ENCODE measurements at regions not wholly inside any gene's neighbourhood (a gene's known extent, or its start where the extent isn't known, plus 50 kb on each side); places are given as distances from the start of the nearest gene placed in this dataset.

- WGBS (ENCODE audit: insufficient coverage, low coverage, missing lambda C conversion rate): 0% methylated on average over 3 of the region's 3 CpGs
- no peak for FAIRE-seq
- TF ChIP-seq PHB (CRISPR knock-in tag; IDR thresholded peaks at IDR 0.05) (no peak), THRB (CRISPR knock-in tag; conservative IDR thresholded peaks at IDR 0.05) (no peak), GATA2 (CRISPR knock-in tag; IDR thresholded peaks at IDR 0.05) (no peak), ZNF274 (IDR thresholded peaks at IDR 0.05; ENCODE audit: borderline replicate concordance, low read depth, low read length) (no peak), TGIF2 (CRISPR knock-in tag; IDR thresholded peaks at IDR 0.05) (no peak), RFX1 (IDR thresholded peaks at IDR 0.05) (no peak), TRIM28 (IDR thresholded peaks at IDR 0.05) (no peak), HIVEP1 (CRISPR knock-in tag; IDR thresholded peaks at IDR 0.05) (no peak), MXD1 (CRISPR knock-in tag; IDR thresholded peaks at IDR 0.05; ENCODE audit: borderline replicate concordance, poor library complexity, severe bottlenecking) (no peak), PRMT5 (CRISPR knock-in tag; IDR thresholded peaks at IDR 0.05) (no peak), ARID1B (IDR thresholded peaks at IDR 0.05) (no peak), MAFF (IDR thresholded peaks at IDR 0.05; ENCODE audit: low read length) (no peak), IFI16 (CRISPR knock-in tag; IDR thresholded peaks at IDR 0.05) (no peak), SREBF1 (IDR thresholded peaks at IDR 0.05; ENCODE audit: borderline replicate concordance, low read depth, low read length) (no peak), ELK3 (CRISPR knock-in tag; IDR thresholded peaks at IDR 0.05) (no peak), HNRNPK (IDR thresholded peaks at IDR 0.05; ENCODE audit: low read depth, low read length, poor library complexity, severe bottlenecking) (no peak)
- TF ChIP-seq, protein P1, sequence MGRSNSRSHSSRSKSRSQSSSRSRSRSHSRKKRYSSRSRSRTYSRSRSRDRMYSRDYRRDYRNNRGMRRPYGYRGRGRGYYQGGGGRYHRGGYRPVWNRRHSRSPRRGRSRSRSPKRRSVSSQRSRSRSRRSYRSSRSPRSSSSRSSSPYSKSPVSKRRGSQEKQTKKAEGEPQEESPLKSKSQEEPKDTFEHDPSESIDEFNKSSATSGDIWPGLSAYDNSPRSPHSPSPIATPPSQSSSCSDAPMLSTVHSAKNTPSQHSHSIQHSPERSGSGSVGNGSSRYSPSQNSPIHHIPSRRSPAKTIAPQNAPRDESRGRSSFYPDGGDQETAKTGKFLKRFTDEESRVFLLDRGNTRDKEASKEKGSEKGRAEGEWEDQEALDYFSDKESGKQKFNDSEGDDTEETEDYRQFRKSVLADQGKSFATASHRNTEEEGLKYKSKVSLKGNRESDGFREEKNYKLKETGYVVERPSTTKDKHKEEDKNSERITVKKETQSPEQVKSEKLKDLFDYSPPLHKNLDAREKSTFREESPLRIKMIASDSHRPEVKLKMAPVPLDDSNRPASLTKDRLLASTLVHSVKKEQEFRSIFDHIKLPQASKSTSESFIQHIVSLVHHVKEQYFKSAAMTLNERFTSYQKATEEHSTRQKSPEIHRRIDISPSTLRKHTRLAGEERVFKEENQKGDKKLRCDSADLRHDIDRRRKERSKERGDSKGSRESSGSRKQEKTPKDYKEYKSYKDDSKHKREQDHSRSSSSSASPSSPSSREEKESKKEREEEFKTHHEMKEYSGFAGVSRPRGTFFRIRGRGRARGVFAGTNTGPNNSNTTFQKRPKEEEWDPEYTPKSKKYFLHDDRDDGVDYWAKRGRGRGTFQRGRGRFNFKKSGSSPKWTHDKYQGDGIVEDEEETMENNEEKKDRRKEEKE (IDR thresholded peaks at IDR 0.05; ENCODE audit: borderline replicate concordance in 1 of 2, control insufficient read depth in 1 of 2, low read depth in 2 of 2, low read length in 1 of 2): no peak
- TF ChIP-seq, protein P2, sequence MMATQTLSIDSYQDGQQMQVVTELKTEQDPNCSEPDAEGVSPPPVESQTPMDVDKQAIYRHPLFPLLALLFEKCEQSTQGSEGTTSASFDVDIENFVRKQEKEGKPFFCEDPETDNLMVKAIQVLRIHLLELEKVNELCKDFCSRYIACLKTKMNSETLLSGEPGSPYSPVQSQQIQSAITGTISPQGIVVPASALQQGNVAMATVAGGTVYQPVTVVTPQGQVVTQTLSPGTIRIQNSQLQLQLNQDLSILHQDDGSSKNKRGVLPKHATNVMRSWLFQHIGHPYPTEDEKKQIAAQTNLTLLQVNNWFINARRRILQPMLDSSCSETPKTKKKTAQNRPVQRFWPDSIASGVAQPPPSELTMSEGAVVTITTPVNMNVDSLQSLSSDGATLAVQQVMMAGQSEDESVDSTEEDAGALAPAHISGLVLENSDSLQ (IDR thresholded peaks at IDR 0.05): no peak
Observed at GRCh38 chr1:218783131-218783530, 390.5 kb upstream of the LYPLAL1 start.

More at GRCh38 chr1:218783131-218783530, 390.5 kb upstream of the LYPLAL1 start:
- ATAC-seq: no peak
- Histone ChIP-seq H3K36me3 (ENCODE audit: control insufficient read depth, insufficient read depth, low read length) (no peaks in the 10 kb centered on the region), H3K9me3 (replicated peaks; ENCODE audit: control insufficient read depth, insufficient read depth, low read depth, low read length) (no peaks in the 10 kb centered on the region; the same call in 1 of the 2 replicates), H3K4me1 (replicated peaks in 1 of 2; ENCODE audit: control insufficient read depth in 2 of 2, insufficient read depth in 2 of 2, low read length in 2 of 2) (no peaks in the 10 kb centered on the region), H3K4me2 (ENCODE audit: insufficient read depth, low read length) (no peak overlapping the region), H4K20me1 (replicated peaks; ENCODE audit: control insufficient read depth, insufficient read depth, low read length) (no peaks in the 10 kb centered on the region), H3K9ac (ENCODE audit: insufficient read depth in 1 of 2, low read depth in 2 of 2, low read length in 2 of 2) (no peak overlapping the region), H2AFZ (ENCODE audit: low read depth, low read length) (no peak overlapping the region), H3K79me2 (ENCODE audit: control insufficient read depth, insufficient read depth, low read length) (no peaks in the 10 kb centered on the region), H3K27ac (ENCODE audit: extremely low read depth, low read depth, low read length) (no peak overlapping the region), H3K9me1 (ENCODE audit: control insufficient read depth, insufficient read depth, low read length) (no peaks in the 10 kb centered on the region), H3K4me3 (no peak overlapping the region), H3K27me3 (ENCODE audit: control insufficient read depth in 2 of 2, insufficient read depth in 2 of 2, low read length in 2 of 2) (no peaks in the 10 kb centered on the region)
- DNase-seq (ENCODE audit: extremely low read depth in 1 of 4, low spot score in 3 of 4): no peak
- no TSS peak for BruUV-seq (replicated peaks)
- in situ Hi-C loops (cut with MboI) (no loop called here), intact Hi-C loops (cut with micrococcal nuclease) (no loop called here)
- ChIA-PET CTCF (ENCODE audit: low intra/inter-chr PET ratio) (no interaction called here), POLR2A (no interaction called here)
